ENCODE measurements at regions not wholly inside any gene's neighbourhood (a gene's known extent, or its start where the extent isn't known, plus 50 kb on each side); places are given as distances from the start of the nearest gene placed in this dataset.
"Not testable (repeated sequence)": the region's sequence is repeated elsewhere in the genome, so short reads cannot be mapped to it uniquely, and the experiment has no call there.

DNA sequence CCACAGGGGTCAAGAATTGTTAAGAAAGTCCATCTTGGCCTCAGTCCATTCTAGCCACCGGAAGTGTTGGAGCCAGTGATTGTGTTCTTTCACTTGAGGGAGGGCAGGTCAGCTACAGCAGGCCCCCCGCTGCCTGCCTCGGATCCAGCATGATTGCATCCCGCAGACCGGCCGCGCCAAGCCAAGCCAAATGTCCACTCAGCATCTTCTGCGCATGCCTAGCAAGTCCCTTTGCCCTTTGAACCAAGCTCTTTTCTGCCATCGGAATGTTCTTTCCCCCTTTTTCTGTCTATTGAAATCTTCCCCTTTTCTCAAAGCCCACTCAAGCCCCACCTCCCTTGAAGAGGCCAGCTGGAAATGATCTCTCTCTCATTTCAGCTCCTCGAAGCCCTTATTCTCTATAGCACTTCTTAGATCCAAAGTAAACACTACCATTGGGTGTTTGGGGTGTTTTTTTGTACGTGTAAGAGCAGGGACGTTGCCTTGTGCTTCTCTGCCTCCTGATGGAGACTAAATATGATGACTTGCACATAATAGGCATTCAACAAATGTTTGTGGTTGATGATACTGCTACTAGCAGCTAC lies 147.8 kb upstream of the BCOR start:
- no peak for DNase-seq (ENCODE audit: low read depth in 2 of 2)

- no peak for DNase-seq (ENCODE audit: low read depth in 2 of 2)
Observed at GRCh38 chrX:40244980-40245379, 147.2 kb upstream of the BCOR start.

GRCh38 chrX:40243755-40244515 lies 146.2 kb upstream of the BCOR start:
- no peak for DNase-seq (ENCODE audit: low read depth in 2 of 2)

- no peak for DNase-seq (ENCODE audit: low read depth in 2 of 2)
Observed at GRCh38 chrX:40240844-40241243, 143.1 kb upstream of the BCOR start.

DNA sequence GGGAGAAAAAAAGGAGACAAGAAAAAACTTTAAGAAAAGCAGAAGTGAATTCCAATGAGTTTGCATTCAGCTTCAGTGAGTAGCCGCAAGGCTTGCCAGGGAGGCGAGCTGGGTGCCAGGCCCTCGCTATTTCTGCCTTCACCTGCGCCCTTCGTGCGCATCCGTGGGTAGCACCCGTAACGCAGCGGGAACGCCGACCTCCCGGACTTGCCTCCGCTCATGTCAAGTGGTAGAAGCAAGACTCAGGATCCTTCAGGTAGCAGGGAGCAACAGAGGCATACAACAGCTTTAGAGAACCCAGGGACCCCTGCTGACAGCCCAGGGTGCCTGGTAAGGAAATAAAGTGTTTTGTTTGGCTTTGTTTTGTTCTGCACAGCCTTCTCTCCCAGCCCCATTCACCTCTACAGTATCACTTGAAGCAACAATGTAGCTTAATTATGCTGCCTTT lies 140.0 kb upstream of the BCOR start:
- no peak for DNase-seq (ENCODE audit: low read depth in 2 of 2)

- no peak for DNase-seq (ENCODE audit: low read depth in 2 of 2)
Observed at GRCh38 chrX:40230646-40231045, 132.9 kb upstream of the BCOR start.

GRCh38 chrX:40227125-40227524 lies 129.4 kb upstream of the BCOR start:
- no peak for DNase-seq (ENCODE audit: low read depth in 2 of 2)

DNA sequence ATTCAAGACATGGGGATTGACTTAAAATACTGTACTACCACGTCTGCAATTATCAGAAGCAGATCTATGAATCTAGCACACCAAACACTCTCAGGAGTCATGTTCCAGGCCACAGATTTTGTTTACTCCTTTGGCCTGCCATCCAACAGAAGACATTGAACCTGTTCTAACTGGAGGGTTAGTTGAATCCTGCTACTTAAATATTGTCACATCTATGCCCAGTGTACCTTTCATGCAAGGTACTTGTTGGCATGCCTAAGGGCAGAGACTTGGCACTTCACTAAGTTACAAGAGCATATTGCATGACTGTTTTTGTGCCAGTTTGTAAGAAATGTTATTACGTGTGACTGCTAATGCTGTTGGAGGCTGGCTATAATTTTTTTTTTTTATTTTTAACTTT lies 126.9 kb upstream of the BCOR start:
- DNase-seq (ENCODE audit: low read depth in 2 of 2): no peak

GRCh38 chrX:40222612-40223011 lies 124.9 kb upstream of the BCOR start:
- DNase-seq (ENCODE audit: low read depth in 2 of 2): not testable (repeated sequence)

- DNase-seq (ENCODE audit: low read depth in 2 of 2): no peak
Observed at GRCh38 chrX:40213092-40213491, 115.3 kb upstream of the BCOR start.

DNA sequence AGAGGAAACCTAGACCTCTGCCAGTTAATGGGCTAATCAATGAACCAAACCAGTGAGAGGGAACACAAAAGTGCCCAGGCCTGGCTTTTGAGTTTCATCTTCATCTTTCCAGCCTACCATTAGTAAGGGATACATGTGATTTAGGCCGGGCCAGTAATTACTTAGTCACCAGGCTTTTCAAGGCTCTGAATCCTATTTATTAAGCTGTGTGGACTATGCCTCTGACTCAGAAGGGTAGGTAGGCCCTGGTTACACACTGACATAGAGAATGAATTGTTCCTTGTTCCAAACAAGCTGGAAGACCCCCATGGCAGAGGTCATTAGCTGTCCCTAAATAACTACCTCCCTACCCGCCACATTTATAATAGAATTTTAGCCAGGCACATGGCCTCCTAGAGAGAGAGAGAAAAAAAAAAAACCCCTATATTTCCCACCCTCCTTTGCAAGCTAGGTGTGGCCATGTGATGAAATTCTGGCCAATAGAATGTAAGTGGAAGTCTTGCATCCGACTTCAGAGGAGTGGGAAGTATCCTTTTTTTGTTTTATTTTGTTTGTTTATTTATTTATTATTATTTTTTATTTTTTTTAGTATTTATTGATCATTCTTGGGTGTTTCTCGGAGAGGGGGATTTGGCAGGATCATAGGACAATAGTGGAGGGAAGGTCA lies 112.3 kb upstream of the BCOR start:
- DNase-seq (ENCODE audit: low read depth in 2 of 2): no peak

DNA sequence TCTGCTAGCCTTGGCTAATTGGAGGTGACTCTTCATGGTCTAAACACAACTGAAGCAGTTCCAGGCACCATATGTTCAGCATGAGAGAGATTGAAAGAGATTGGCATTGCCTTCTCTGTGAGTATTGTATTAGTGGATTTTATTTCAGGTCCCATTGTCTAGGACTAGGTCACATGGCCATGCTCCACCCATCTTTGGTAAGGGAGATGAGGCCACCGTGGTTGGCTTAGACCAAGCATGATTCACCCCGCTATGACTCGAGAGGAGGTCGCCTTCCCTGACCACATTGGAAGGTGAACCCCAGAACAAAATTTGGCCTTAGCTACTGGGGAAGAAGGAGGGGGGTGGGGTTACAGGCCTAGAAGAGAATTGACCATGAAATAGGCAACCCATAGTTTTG lies 109.9 kb upstream of the BCOR start:
- peak in 1 of 2 donors; percentile 3 for DNase-seq (ENCODE audit: low read depth in 2 of 2)

GRCh38 chrX:40205471-40205870 lies 107.7 kb upstream of the BCOR start:
- DNase-seq (ENCODE audit: low read depth in 2 of 2): no peak

DNA sequence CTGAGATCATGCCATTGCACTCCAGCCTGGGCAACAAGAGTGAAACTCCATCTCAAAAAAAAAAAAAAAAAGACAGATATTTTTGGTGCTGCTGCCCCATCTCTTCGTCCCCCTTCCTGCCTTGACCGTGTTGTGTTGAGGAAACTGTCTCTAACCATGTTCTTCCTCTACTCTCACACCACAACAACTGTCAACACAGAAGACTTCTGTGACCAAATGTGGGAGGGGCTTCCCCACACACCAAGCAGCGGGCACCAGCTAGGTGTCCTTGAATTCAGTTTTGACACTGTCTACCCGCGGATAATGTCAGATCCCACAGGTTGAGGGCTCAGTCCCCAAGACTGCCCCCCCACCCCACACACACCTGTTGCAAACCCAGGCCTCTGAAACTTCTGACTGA lies 104.7 kb upstream of the BCOR start:
- no peak for DNase-seq (ENCODE audit: low read depth in 2 of 2)

DNA sequence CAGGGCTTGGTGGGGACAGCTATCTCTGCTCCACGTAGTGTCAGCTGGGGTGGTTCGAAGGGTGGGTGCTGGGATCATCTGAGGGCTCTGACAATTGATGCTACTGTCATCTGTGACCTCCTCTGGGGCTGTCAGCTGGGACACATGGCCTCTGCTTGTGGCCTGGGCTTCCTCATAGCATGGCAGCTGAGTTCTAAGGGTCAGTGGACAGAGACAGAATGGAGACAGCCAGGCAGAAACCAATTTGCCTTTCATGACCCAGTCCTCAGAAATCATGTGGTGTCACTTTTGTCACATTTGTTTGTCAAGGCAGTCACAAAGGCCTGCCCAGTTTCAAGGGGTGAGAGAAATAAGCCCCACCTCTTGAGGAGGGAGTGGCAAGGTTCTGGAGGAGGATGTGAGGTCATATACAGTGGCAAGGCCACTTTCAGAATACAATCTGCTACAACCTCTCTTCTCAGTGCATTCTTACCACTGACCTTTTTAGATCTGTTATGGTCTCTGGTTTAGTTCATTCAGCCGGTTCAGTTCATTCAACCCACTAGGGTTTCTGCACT lies 103.6 kb upstream of the BCOR start:
- no peak for DNase-seq (ENCODE audit: low read depth in 2 of 2)

- no peak for DNase-seq (ENCODE audit: low read depth in 2 of 2)
Observed at GRCh38 chrX:40199704-40200103, 101.9 kb upstream of the BCOR start.

GRCh38 chrX:40197071-40197470 lies 99.3 kb upstream of the BCOR start:
- DNase-seq (ENCODE audit: low read depth in 2 of 2): no peak

DNA sequence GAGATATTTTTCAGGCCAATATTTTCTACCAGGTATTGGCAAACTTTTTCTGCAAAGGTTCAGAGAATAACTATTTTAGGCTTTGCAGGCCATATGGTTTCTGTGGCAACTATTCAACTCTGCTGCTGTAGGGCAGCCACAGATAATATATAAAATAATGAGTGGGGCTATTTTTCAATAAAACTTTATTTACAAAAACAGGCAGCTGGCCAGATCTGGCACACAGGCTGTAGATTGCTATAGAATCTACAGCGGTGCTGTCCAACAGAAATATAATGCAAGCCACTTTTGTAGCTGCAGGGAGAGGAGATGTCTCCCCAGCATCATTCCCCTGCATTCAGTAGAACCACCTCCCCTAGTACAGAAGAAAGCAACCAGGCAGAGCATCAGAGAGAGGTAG lies 97.6 kb upstream of the BCOR start:
- no peak for DNase-seq (ENCODE audit: low read depth in 2 of 2)

DNA sequence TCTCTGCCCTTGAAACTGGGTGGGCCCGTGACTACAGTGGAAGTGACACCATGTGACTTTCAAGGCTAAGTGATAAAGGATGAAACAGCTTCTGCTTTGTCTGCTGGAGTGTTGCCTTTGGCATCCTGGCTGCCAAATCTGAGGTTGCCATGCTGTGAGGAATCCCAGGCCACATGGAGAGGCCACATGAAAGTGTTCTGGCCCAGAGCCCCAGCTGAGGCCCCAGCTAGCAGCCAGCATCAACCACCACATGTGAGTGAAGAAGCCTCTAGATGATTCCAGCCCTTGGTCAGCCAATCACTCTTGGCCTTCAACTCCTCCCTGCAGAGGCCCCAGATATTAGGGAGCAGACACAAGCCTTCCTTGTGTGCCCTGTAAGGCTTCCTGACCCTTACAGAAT lies 94.4 kb upstream of the BCOR start:
- no peak for DNase-seq (ENCODE audit: low read depth in 2 of 2)

GRCh38 chrX:40189637-40190036 lies 91.9 kb upstream of the BCOR start:
- no peak for DNase-seq (ENCODE audit: low read depth in 2 of 2)

GRCh38 chrX:40188573-40189417 lies 91.0 kb upstream of the BCOR start:
- DNase-seq (ENCODE audit: low read depth in 2 of 2): no peak

DNA sequence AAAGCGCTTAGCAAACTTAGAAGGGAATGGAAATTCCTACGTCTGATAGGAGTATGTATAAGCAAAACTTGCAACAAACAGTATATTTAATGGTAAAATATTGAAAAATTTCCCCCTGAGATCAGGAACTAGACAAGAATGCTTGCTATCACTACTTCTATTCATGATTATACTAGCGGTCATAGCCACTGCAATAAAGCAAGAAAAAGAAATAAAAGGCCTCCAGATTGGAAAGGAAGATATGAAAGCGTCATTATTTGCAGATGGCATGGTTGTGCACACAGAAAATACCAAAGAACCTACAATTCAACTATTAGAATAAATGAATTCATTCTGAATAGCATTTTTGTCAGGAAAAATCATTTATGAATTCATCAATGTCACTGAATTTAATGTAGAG lies 87.2 kb upstream of the BCOR start:
- no peak for DNase-seq (ENCODE audit: low read depth in 2 of 2)

Measured in stimulated activated CD8-positive, alpha-beta memory T cell treated with anti-CD3 and anti-CD28 coated beads, Interleukin-15, amount 100 ng/mL, for 4 hours (primary cell).